K562 (cell line): ENCODE measurements at regions not wholly inside any gene's neighbourhood (a gene's known extent, or its start where the extent isn't known, plus 50 kb on each side); places are given as distances from the start of the nearest gene placed in this dataset.

Experiments
- ATAC-seq: fragments of 200-7000 bp; cut with Tn5 transposase; 3 replicates; pipeline ENCODE4 v1.9.1; 2020; ENCODE audit warnings: moderate library complexity
- BruUV-seq: library from RNA; stranded (reverse); fragments of 400-500 nt; replicated peaks from 2 replicates; lab custom pipeline; 2021; lab: Mats Ljungman, UMichigan
- CTCF ChIA-PET: fragments of 300-600 bp; formaldehyde crosslinking; extraction: SDS; loops from one replicate; lab custom pipeline; 2021; ENCODE audit warnings: low intra/inter-chr PET ratio; lab: Yijun Ruan, JAX
- POLR2A ChIA-PET: fragments of 300-600, 350-650 bp; sonication (Branson Sonifier 250); formaldehyde crosslinking; extraction: SDS; loops from one replicate; lab custom pipeline; 2021; ENCODE audit warnings: antibody characterized with exemption, inconsistent platforms; lab: Yijun Ruan, JAX
- DNase-seq, 4 experiments: peaks; one replicate each; pipeline versions ENCODE4 v3.0.0 to v3.0.0-alpha.2; 2011 to 2018; ENCODE audit warnings: low spot score in 3 of 4, mixed read lengths in 3 of 4; ENCODE audit errors: extremely low read depth in 1 of 4
- FAIRE-seq: peaks from 2 replicates; lab custom pipeline; 2011; peaks lifted over from hg19 to GRCh38; lab: Jason Lieb, UNC
- H2AFZ ChIP-seq: 2 replicates; pipeline ENCODE4 v1.6.0; 2011; ENCODE audit warnings: low read depth, low read length, control low read depth, inconsistent platforms
- H3K27ac ChIP-seq: fragments of 200-600 bp; 3 replicates; pipeline ENCODE4 v1.8.0; 2011; ENCODE audit warnings: low read depth, mild to moderate bottlenecking, control low read depth, inconsistent platforms, low read length, moderate library complexity, mixed read lengths; ENCODE audit errors: extremely low read depth
- H3K27me3 ChIP-seq, 2 experiments: fragments of 300-600 bp in 1 of 2; 2 replicates in 1 of 2; 3 replicates in 1 of 2; pipeline versions ENCODE4 v1.6.0 to v1.8.0; 2011; ENCODE audit warnings: inconsistent platforms in 2 of 2, low read length in 2 of 2, mild to moderate bottlenecking in 1 of 2, mixed read lengths in 1 of 2, moderate library complexity in 1 of 2; ENCODE audit not compliant: control insufficient read depth in 2 of 2, insufficient read depth in 2 of 2
- H3K36me3 ChIP-seq: fragments of 300-600 bp; 3 replicates; pipeline ENCODE4 v1.8.0; 2011; ENCODE audit warnings: mild to moderate bottlenecking, low read length, inconsistent platforms; ENCODE audit not compliant: control insufficient read depth, insufficient read depth
- H3K4me1 ChIP-seq, 2 experiments: fragments of 200-600 bp in 1 of 2; replicated peaks in 1 of 2; 2 replicates in 1 of 2; 3 replicates in 1 of 2; pipeline versions ENCODE4 v1.5.1 to v1.8.0; 2011; ENCODE audit warnings: inconsistent platforms in 2 of 2, low read length in 2 of 2, mild to moderate bottlenecking in 1 of 2, mixed read lengths in 1 of 2, moderate library complexity in 1 of 2; ENCODE audit not compliant: control insufficient read depth in 2 of 2, insufficient read depth in 2 of 2
- H3K4me2 ChIP-seq: 2 replicates; pipeline ENCODE4 v1.6.1; 2011; ENCODE audit warnings: low read length, control low read depth, inconsistent platforms, mixed read lengths; ENCODE audit not compliant: insufficient read depth
- H3K4me3 ChIP-seq: fragments of 200-600 bp; sonication (generic), shearing (Covaris generic); 2 replicates; pipeline ENCODE4 v1.5.1; 2016; ENCODE audit warnings: control low read depth, inconsistent platforms
- H3K79me2 ChIP-seq: fragments of 200-600 bp; 3 replicates; pipeline ENCODE4 v1.8.0; 2011; ENCODE audit warnings: low read length, inconsistent platforms; ENCODE audit not compliant: control insufficient read depth, insufficient read depth
- H3K9ac ChIP-seq, 2 experiments: 2 replicates each; pipeline versions ENCODE4 v1.6.0 to v1.6.1; 2011; ENCODE audit warnings: low read depth in 2 of 2, low read length in 2 of 2, control low read depth in 1 of 2, inconsistent platforms in 1 of 2, mild to moderate bottlenecking in 1 of 2, mixed read lengths in 1 of 2; ENCODE audit not compliant: insufficient read depth in 1 of 2
- H3K9me1 ChIP-seq: one replicate; pipeline ENCODE4 v1.6.0; 2011; ENCODE audit warnings: inconsistent platforms, mild to moderate bottlenecking, low read length, moderate library complexity; ENCODE audit not compliant: control insufficient read depth, insufficient read depth
- H3K9me3 ChIP-seq: replicated peaks from 2 replicates; pipeline ENCODE4 v1.5.1; 2011; ENCODE audit warnings: low read depth, low read length, inconsistent platforms; ENCODE audit not compliant: control insufficient read depth, insufficient read depth
- H4K20me1 ChIP-seq: replicated peaks from 2 replicates; pipeline ENCODE4 v1.6.1; 2011; ENCODE audit warnings: low read length, inconsistent platforms, mixed read lengths; ENCODE audit not compliant: control insufficient read depth, insufficient read depth
- EP400 ChIP-seq: fragments of 450-650 bp; IDR thresholded peaks from 2 replicates; pipeline ENCODE4 v1.6.1; 2017; ENCODE audit warnings: antibody characterized with exemption, mild to moderate bottlenecking, moderate library complexity
- RAD51 ChIP-seq: fragments of 450-650 bp; IDR thresholded peaks from 2 replicates; pipeline ENCODE4 v1.7.1; 2016; ENCODE audit warnings: low read depth, mild to moderate bottlenecking, borderline replicate concordance
- TFE3 ChIP-seq: fragments of 450-650 bp; formaldehyde crosslinking; IDR thresholded peaks from 2 replicates; pipeline ENCODE4 v1.4.0; 2020; ENCODE audit warnings: mild to moderate bottlenecking, mixed read lengths
- USF2 ChIP-seq: sonication (generic); formaldehyde crosslinking; IDR thresholded peaks from 2 replicates; pipeline ENCODE4 v1.5.0; 2020; ENCODE audit warnings: missing genetic modification reagents
- ZNF175 ChIP-seq: fragments of 200-800 bp; sonication (Bioruptor generic); IDR thresholded peaks from 2 replicates; pipeline ENCODE4 v1.6.1; 2016; ENCODE audit warnings: low read depth, mild to moderate bottlenecking, missing genetic modification characterization, missing compliant biosample characterization
- WGBS: fragments of 100-300 bp; shearing (Covaris generic); methylation state at CpG from one replicate; pipeline ENCODE4 v1.1.6; 2016; ENCODE audit warnings: low coverage, mixed read lengths; ENCODE audit not compliant: insufficient coverage; ENCODE audit errors: missing lambda C conversion rate; 5-methylcytosine and 5-hydroxymethylcytosine counted together
- in situ Hi-C: fragments of 300-500 bp; cut with MboI; formaldehyde crosslinking; loops from 4 replicates; pipeline ENCODE4 v1.15.0; 2018; ENCODE audit warnings: inconsistent platforms, mixed read lengths
- intact Hi-C: fragments of 100-400 bp; cut with micrococcal nuclease; formaldehyde crosslinking; loops from 2 replicates; pipeline ENCODE4 v1.14.2; 2022

- Histone ChIP-seq H3K27me3 (peaks cover 18 to 53% of the 10 kb centered on the region in 2 experiments; a peak in 4 of 5 replicates), H4K20me1 (peaks cover 5% of the 10 kb centered on the region; the same call in 1 of the 2 replicates), H3K36me3 (no peaks in the 10 kb centered on the region), H3K9me3 (no peaks in the 10 kb centered on the region), H3K9me1 (no peaks in the 10 kb centered on the region), H3K4me3 (no peak overlapping the region), H3K4me2 (no peak overlapping the region), H3K79me2 (no peaks in the 10 kb centered on the region), H3K27ac (no peak overlapping the region), H3K4me1 (no peaks in the 10 kb centered on the region), H2AFZ (no peak overlapping the region), H3K9ac (no peak overlapping the region)
- ATAC-seq (no peak), FAIRE-seq (no peak), DNase-seq (no peak)
- TF ChIP-seq USF2 (CRISPR knock-in tag) = peak; percentile 36; the same call in 1 of the 2 replicates
- TF ChIP-seq EP400 = no peak
- no peak for TF ChIP-seq ZNF175 (CRISPR knock-in tag)
- peak; percentile 76; the same call in 1 of the 2 replicates for TF ChIP-seq RAD51
- peak; percentile 92 for TF ChIP-seq TFE3
- ChIA-PET CTCF (no interaction called here), POLR2A (no interaction called here)
- intact Hi-C loops (no loop called here), in situ Hi-C loops (no loop called here)
- BruUV-seq = no TSS peak
- WGBS = 1% methylated on average over 22 of the region's 22 CpGs
Measured at GRCh38 chr1:5616366-5617178, 375.7 kb downstream of the NPHP4 start.
